8988T (cell line): ENCODE measurements at regions not wholly inside any gene's neighbourhood (a gene's known extent, or its start where the extent isn't known, plus 50 kb on each side); places are given as distances from the start of the nearest gene placed in this dataset.

Experiments used
- DNase-seq: peaks from one replicate; pipeline ENCODE4 v3.0.0; 2011

- no peak for DNase-seq
Observed at GRCh38 chr10:3907514-3907913, 122.5 kb upstream of the KLF6 start.

- DNase-seq, result no peak
Observed at GRCh38 chr10:3906511-3907111, 121.6 kb upstream of the KLF6 start.

GRCh38 chr10:3904419-3904960 lies 119.5 kb upstream of the KLF6 start:
- no peak for DNase-seq

- no peak for DNase-seq
Observed at GRCh38 chr10:3902809-3903410, 117.9 kb upstream of the KLF6 start.

- no peak for DNase-seq
Observed at GRCh38 chr10:3902054-3902808, 117.2 kb upstream of the KLF6 start.

- no peak for DNase-seq
Observed at GRCh38 chr10:3901370-3901769, 116.4 kb upstream of the KLF6 start.

- no peak for DNase-seq
Observed at GRCh38 chr10:3900391-3900790, 115.4 kb upstream of the KLF6 start.

- no peak for DNase-seq
Observed at GRCh38 chr10:3898821-3899220, 113.8 kb upstream of the KLF6 start.

GRCh38 chr10:3897156-3897555 lies 112.1 kb upstream of the KLF6 start:
- DNase-seq, result no peak

- no peak for DNase-seq
Observed at GRCh38 chr10:3896161-3896560, 111.2 kb upstream of the KLF6 start.

- no peak for DNase-seq
Observed at GRCh38 chr10:3895045-3895631, 110.1 kb upstream of the KLF6 start.

- no peak for DNase-seq
Observed at GRCh38 chr10:3893901-3894563, 109.0 kb upstream of the KLF6 start.

GRCh38 chr10:3892440-3893425 lies 107.7 kb upstream of the KLF6 start:
- DNase-seq, result no peak

- no peak for DNase-seq
Observed at GRCh38 chr10:3891396-3891795, 106.4 kb upstream of the KLF6 start.

- no peak for DNase-seq
Observed at GRCh38 chr10:3890602-3891352, 105.8 kb upstream of the KLF6 start.

- no peak for DNase-seq
Observed at GRCh38 chr10:3889961-3890522, 105.0 kb upstream of the KLF6 start.

- no peak for DNase-seq
Observed at GRCh38 chr10:3887885-3888476, 103.0 kb upstream of the KLF6 start.

GRCh38 chr10:3887404-3887803 lies 102.4 kb upstream of the KLF6 start:
- no peak for DNase-seq

- no peak for DNase-seq
Observed at GRCh38 chr10:3886641-3887251, 101.7 kb upstream of the KLF6 start.

GRCh38 chr10:3886191-3886590 lies 101.2 kb upstream of the KLF6 start:
- no peak for DNase-seq
